PC-3 (cell line): ENCODE measurements at regions not wholly inside any gene's neighbourhood (a gene's known extent, or its start where the extent isn't known, plus 50 kb on each side); places are given as distances from the start of the nearest gene placed in this dataset.

Experiments used
- EZH2 ChIP-seq: fragments of 300-600 bp; sonication (generic); IDR thresholded peaks from one replicate; pipeline ENCODE4 v1.6.1; 2017; ENCODE audit warnings: antibody characterized with exemption, mild to moderate bottlenecking, low read length; ENCODE audit not compliant: unreplicated experiment
- TF ChIP-seq, protein P1 (sequence below): fragments of 300-600 bp; sonication (generic); conservative IDR thresholded peaks from 2 replicates; pipeline ENCODE4 v1.5.1; 2017; ENCODE audit warnings: antibody characterized with exemption, low read depth, mild to moderate bottlenecking, low read length

GRCh38 chr18:27865431-27865830, 311.5 kb downstream of the CDH2 start:
- no peak for TF ChIP-seq EZH2
- TF ChIP-seq, protein P1, sequence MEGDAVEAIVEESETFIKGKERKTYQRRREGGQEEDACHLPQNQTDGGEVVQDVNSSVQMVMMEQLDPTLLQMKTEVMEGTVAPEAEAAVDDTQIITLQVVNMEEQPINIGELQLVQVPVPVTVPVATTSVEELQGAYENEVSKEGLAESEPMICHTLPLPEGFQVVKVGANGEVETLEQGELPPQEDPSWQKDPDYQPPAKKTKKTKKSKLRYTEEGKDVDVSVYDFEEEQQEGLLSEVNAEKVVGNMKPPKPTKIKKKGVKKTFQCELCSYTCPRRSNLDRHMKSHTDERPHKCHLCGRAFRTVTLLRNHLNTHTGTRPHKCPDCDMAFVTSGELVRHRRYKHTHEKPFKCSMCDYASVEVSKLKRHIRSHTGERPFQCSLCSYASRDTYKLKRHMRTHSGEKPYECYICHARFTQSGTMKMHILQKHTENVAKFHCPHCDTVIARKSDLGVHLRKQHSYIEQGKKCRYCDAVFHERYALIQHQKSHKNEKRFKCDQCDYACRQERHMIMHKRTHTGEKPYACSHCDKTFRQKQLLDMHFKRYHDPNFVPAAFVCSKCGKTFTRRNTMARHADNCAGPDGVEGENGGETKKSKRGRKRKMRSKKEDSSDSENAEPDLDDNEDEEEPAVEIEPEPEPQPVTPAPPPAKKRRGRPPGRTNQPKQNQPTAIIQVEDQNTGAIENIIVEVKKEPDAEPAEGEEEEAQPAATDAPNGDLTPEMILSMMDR = no peak
